Hepatocyte (in vitro differentiated cells): ENCODE measurements at regions not wholly inside any gene's neighbourhood (a gene's known extent, or its start where the extent isn't known, plus 50 kb on each side); places are given as distances from the start of the nearest gene placed in this dataset.
"Not testable (repeated sequence)": the region's sequence is repeated elsewhere in the genome, so short reads cannot be mapped to it uniquely, and the experiment has no call there.

Source experiments
- DNase-seq: peaks from one replicate; pipeline ENCODE4 v3.0.0-alpha.2; 2016; ENCODE audit warnings: low spot score
- H2AFZ ChIP-seq: fragments of 200-600 bp; sonication (generic); 2 replicates; pipeline ENCODE4 v1.6.0; 2016; ENCODE audit warnings: antibody characterized with exemption, mild to moderate bottlenecking
- H3K27ac ChIP-seq: fragments of 200-600 bp; sonication (generic); 2 replicates; pipeline ENCODE4 v1.5.1; 2016; ENCODE audit warnings: mild to moderate bottlenecking
- H3K27me3 ChIP-seq: fragments of 200-600 bp; sonication (generic); 2 replicates; pipeline ENCODE4 v1.6.1; 2016
- H3K36me3 ChIP-seq: fragments of 200-600 bp; sonication (generic); replicated peaks from 2 replicates; pipeline ENCODE4 v1.5.1; 2016; ENCODE audit warnings: low read depth; ENCODE audit not compliant: insufficient read depth
- H3K4me1 ChIP-seq: fragments of 200-600 bp; sonication (generic); 2 replicates; pipeline ENCODE4 v1.5.1; 2016; ENCODE audit warnings: mild to moderate bottlenecking, moderate library complexity; ENCODE audit not compliant: insufficient read depth
- H3K4me2 ChIP-seq: fragments of 200-600 bp; sonication (generic); 2 replicates; pipeline ENCODE4 v1.6.0; 2016
- H3K4me3 ChIP-seq: fragments of 200-600 bp; sonication (generic); 2 replicates; pipeline ENCODE4 v1.5.1; 2016; ENCODE audit warnings: mild to moderate bottlenecking
- H3K79me2 ChIP-seq: fragments of 200-600 bp; sonication (generic); 2 replicates; pipeline ENCODE4 v1.6.0; 2017; ENCODE audit warnings: mild to moderate bottlenecking
- H3K9me2 ChIP-seq: fragments of 200-600 bp; sonication (generic); replicated peaks from 2 replicates; pipeline ENCODE4 v1.6.0; 2017; ENCODE audit warnings: mild to moderate bottlenecking; ENCODE audit not compliant: insufficient read depth
- H3K9me3 ChIP-seq: fragments of 200-600 bp; sonication (generic); 2 replicates; pipeline ENCODE4 v1.5.1; 2016; ENCODE audit warnings: low read depth, mild to moderate bottlenecking
- H4K20me1 ChIP-seq: fragments of 200-600 bp; sonication (generic); 2 replicates; pipeline ENCODE4 v1.6.0; 2016; ENCODE audit warnings: mild to moderate bottlenecking; ENCODE audit not compliant: insufficient read depth, poor library complexity, severe bottlenecking
- EZH2 ChIP-seq: fragments of 200-600 bp; sonication (generic); IDR thresholded peaks from 2 replicates; pipeline ENCODE4 v1.6.1; 2016; ENCODE audit warnings: antibody characterized with exemption, mild to moderate bottlenecking, borderline replicate concordance
- EZH2phosphoT487 ChIP-seq: fragments of 200-600 bp; sonication (generic); IDR thresholded peaks from one replicate; pipeline ENCODE4 v1.6.1; 2018; ENCODE audit warnings: antibody characterized with exemption, mild to moderate bottlenecking, low read depth, moderate library complexity; ENCODE audit not compliant: unreplicated experiment, severe bottlenecking
- WGBS: methylation state at CpG from one replicate; pipeline ENCODE4 v1.1.6; 2016; ENCODE audit warnings: low lambda C conversion rate; ENCODE audit errors: missing lambda C conversion rate; 5-methylcytosine and 5-hydroxymethylcytosine counted together
- TF ChIP-seq, protein P1 (sequence below): fragments of 200-600 bp; sonication (generic); IDR thresholded peaks from 2 replicates; pipeline ENCODE4 v1.5.1; 2016; ENCODE audit warnings: antibody characterized with exemption, mild to moderate bottlenecking; ENCODE audit not compliant: poor library complexity

DNA sequence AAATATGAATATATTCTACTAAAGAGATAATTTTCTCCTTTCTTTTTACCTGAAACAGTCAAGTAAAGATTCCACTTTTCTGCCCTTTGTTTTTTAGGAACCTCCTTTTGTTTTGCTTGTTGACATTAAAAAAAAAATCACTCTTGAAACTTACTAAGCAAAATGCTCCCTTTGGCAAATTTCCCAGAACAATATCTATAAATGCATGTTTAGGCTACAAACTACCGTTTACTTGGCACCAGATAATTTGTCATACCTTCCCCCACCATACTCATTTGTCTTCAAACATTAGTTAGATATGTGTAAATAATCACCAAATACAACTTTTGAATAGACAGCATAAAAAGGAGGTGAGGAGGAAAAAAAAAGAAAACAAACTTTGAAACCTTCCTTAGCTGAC lies 604.7 kb downstream of the RFPL4B start:
- Histone ChIP-seq H3K4me2 (no peak overlapping the region), H3K79me2 (no peaks in the 10 kb centered on the region), H3K27me3 (no peaks in the 10 kb centered on the region), H3K4me3 (no peak overlapping the region), H2AFZ (no peak overlapping the region), H3K36me3 (no peaks in the 10 kb centered on the region), H3K9me3 (no peaks in the 10 kb centered on the region), H4K20me1 (no peaks in the 10 kb centered on the region), H3K4me1 (peaks cover 4% of the 10 kb centered on the region), H3K27ac (no peak overlapping the region), H3K9me2 (no peaks in the 10 kb centered on the region)
- 41% methylated on average over 1 of the region's 1 CpG for WGBS
- DNase-seq = no peak
- TF ChIP-seq EZH2phosphoT487 (no peak), EZH2 (no peak)
- TF ChIP-seq, protein P1, sequence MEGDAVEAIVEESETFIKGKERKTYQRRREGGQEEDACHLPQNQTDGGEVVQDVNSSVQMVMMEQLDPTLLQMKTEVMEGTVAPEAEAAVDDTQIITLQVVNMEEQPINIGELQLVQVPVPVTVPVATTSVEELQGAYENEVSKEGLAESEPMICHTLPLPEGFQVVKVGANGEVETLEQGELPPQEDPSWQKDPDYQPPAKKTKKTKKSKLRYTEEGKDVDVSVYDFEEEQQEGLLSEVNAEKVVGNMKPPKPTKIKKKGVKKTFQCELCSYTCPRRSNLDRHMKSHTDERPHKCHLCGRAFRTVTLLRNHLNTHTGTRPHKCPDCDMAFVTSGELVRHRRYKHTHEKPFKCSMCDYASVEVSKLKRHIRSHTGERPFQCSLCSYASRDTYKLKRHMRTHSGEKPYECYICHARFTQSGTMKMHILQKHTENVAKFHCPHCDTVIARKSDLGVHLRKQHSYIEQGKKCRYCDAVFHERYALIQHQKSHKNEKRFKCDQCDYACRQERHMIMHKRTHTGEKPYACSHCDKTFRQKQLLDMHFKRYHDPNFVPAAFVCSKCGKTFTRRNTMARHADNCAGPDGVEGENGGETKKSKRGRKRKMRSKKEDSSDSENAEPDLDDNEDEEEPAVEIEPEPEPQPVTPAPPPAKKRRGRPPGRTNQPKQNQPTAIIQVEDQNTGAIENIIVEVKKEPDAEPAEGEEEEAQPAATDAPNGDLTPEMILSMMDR = no peak

DNA sequence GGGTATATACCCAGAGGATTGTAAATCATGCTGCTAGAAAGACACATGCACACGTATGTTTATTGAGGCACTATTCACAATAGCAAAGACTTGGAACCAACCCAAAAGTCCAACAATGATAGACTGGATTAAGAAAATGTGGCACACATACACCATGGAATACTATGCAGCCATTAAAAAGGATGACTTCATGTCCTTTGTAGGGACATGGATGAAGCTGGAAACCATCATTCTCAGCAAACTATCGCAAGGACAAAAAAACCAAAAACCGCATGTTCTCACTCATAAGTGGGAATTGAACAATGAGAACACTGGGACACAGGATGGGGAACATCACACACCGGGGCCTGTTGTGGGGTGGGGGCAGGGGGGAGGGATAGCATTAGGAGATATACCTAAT lies 608.6 kb downstream of the RFPL4B start:
- H3K4me2 ChIP-seq, H3K79me2 ChIP-seq, H3K4me3 ChIP-seq, H3K9me3 ChIP-seq, H4K20me1 ChIP-seq, H3K27me3 ChIP-seq, DNase-seq, H2AFZ ChIP-seq, H3K36me3 ChIP-seq, H3K27ac ChIP-seq, H3K9me2 ChIP-seq: not testable (repeated sequence)
- peaks cover 11% of the 10 kb centered on the region for H3K4me1 ChIP-seq
- WGBS = 95% methylated on average over 4 of the region's 4 CpGs

DNA sequence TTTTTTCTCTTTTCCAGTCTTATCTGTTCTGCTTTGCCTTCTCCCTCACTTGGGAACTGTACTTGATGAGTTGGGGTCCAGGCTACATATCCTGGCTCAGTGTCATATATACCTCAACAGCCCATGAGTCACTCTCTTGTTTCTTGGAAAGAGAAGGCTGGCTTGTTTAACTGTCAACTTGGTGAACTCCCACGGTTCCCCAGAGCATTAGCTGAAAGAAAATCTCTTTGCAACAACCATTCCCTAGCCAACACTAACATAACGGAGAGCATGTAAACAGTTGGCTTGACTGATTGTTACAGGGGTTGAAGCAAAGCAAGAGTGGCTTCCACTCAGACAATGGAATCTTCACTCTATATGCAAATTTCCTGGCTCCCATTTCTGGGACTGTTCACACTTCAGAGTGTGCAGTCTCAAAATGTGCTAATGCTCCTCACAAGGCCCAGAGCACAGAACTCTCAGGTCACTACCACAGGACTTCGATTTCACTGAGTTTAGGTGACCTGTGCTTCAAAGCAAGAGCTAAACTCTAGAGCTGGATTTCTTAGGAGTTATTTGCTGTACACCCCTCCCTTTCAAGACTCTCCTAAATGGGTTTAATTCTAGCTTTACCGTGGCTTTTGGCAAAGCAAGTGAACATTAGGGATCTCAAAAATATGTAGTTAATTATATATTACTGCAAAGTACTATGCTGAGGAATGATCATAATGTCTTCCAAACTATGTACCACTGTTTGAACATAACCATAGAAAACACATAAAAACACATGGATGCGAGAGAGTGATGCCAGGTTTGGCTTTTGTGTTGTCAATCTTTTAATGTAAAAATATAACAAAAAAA lies 609.8 kb downstream of the RFPL4B start:
- DNase-seq = peak; percentile 58
- Histone ChIP-seq H3K9me2 (no peaks in the 10 kb centered on the region), H4K20me1 (no peaks in the 10 kb centered on the region), H3K9me3 (no peaks in the 10 kb centered on the region), H3K4me1 (peaks cover 11% of the 10 kb centered on the region), H3K36me3 (no peaks in the 10 kb centered on the region), H2AFZ (no peak overlapping the region), H3K79me2 (no peaks in the 10 kb centered on the region), H3K4me3 (no peak overlapping the region), H3K27ac (no peak overlapping the region), H3K27me3 (no peaks in the 10 kb centered on the region), H3K4me2 (no peak overlapping the region)
- TF ChIP-seq EZH2 = no peak
- TF ChIP-seq, protein P1 = no peak
- no peak for TF ChIP-seq EZH2phosphoT487
- 53% methylated on average over 5 of the region's 5 CpGs for WGBS

DNA sequence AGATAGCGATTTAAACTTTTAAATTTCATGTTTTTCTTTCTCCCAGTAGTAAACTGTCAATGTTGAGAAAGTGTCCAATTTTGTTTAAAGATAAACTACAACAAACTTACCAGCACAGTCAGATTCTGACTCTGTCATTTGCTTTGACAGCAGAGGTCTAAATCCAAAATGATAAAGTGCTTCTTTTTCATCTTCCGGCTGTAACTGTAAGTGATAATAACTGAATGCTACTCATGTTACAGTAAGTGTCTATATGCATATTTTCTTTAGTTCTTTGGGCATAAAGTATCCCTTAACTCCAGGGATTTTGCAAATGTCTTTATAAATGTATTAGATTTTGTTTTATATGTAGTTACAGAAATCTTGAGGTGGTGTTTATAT lies 610.4 kb downstream of the RFPL4B start:
- Histone ChIP-seq H3K36me3 (no peaks in the 10 kb centered on the region), H3K4me2 (no peak overlapping the region), H2AFZ (no peak overlapping the region), H3K4me1 (peaks cover 11% of the 10 kb centered on the region), H3K79me2 (no peaks in the 10 kb centered on the region), H3K9me2 (no peaks in the 10 kb centered on the region), H4K20me1 (no peaks in the 10 kb centered on the region), H3K27me3 (no peaks in the 10 kb centered on the region), H3K9me3 (no peaks in the 10 kb centered on the region), H3K4me3 (no peak overlapping the region), H3K27ac (no peak overlapping the region)
- 68% methylated on average over 2 of the region's 2 CpGs for WGBS
- TF ChIP-seq EZH2phosphoT487 = no peak
- TF ChIP-seq, protein P1 = no peak
- no peak for TF ChIP-seq EZH2
- no peak for DNase-seq

DNA sequence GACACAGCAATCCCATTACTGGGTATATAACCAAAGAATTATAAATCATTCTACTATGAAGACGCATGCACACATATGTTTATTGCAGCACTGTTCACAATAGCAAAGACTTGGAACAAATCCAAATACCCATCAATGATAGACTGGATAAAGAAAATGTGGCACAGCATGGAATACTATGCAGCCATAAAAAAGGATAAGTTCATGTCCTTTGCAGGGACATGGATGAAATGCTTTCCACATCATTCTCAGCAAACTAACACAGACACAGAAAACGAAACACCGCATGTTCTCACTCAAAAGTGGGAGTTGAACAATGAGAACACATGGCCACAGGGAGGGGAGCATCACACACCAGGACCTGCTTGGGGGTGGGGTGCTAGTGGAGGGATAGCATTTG lies 613.0 kb downstream of the RFPL4B start:
- not testable (repeated sequence) for H3K79me2 ChIP-seq, H4K20me1 ChIP-seq, H3K4me3 ChIP-seq, H3K27ac ChIP-seq, H2AFZ ChIP-seq, DNase-seq, H3K27me3 ChIP-seq, H3K4me2 ChIP-seq, H3K9me3 ChIP-seq, H3K36me3 ChIP-seq, H3K9me2 ChIP-seq
- H3K4me1 ChIP-seq = peaks cover 11% of the 10 kb centered on the region
- WGBS = 99% methylated on average over 3 of the region's 3 CpGs
